ENCODE measurements at regions not wholly inside any gene's neighbourhood (a gene's known extent, or its start where the extent isn't known, plus 50 kb on each side); places are given as distances from the start of the nearest gene placed in this dataset.

DNA sequence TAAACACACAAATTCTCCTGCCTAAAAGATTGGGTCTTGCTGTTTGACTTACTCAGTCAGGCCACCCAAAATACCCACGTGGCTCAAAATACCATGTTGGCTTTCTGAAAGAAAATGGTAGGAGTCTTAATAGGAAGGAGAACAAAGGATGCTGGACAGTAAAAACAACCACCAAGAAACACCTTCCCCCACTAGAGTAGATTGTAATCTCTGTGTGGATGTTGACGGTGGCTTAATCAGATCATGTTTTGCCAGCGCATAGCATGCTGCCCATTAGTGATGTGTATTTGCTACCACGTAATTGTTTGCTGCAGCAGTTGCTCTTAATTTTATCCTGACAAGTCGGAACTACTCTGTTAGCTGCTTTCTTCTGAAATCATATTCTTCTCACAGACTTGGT lies 1229.3 kb upstream of the SLC10A2 start:
- Mint-ChIP-seq H3K36me3 (ENCODE audit: insufficient read depth) (no peaks in the 10 kb centered on the region), H3K27ac (ENCODE audit: low read depth) (no peak overlapping the region), H3K4me3 (no peak overlapping the region), H3K9me3 (peaks cover 15% of the 10 kb centered on the region), H3K4me1 (no peaks in the 10 kb centered on the region), H3K27me3 (no peaks in the 10 kb centered on the region)
- no peak for DNase-seq (ENCODE audit: low spot score in 2 of 2)
- ATAC-seq (replicated peaks; ENCODE audit: extremely low read depth, poor library complexity, severe bottlenecking) = no peak

DNA sequence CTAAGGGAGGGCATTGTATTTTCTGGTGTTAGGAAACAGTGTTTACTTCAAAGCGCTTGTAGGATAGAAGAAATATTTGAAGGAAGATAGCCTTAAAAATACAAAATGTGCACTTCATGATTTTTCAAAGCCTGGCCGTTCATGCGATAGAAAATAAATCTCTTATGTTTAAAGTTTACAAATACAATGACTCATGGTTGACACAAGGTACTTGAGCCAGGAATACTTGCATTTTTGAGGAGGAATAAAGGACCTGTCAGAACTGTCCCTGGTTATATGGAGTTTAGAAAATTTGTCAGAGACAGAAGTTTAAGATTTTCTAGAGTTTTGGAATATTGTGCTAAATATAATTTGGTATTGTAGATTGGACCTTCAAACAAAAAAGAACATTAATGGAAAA lies 1223.2 kb upstream of the SLC10A2 start:
- Mint-ChIP-seq H3K27ac (ENCODE audit: low read depth) (no peak overlapping the region), H3K4me1 (no peaks in the 10 kb centered on the region), H3K9me3 (peaks cover 21% of the 10 kb centered on the region), H3K36me3 (ENCODE audit: insufficient read depth) (no peaks in the 10 kb centered on the region), H3K4me3 (no peak overlapping the region), H3K27me3 (no peaks in the 10 kb centered on the region)
- ATAC-seq (replicated peaks; ENCODE audit: extremely low read depth, poor library complexity, severe bottlenecking) (no peak), DNase-seq (ENCODE audit: low spot score in 2 of 2) (no peak)

DNA sequence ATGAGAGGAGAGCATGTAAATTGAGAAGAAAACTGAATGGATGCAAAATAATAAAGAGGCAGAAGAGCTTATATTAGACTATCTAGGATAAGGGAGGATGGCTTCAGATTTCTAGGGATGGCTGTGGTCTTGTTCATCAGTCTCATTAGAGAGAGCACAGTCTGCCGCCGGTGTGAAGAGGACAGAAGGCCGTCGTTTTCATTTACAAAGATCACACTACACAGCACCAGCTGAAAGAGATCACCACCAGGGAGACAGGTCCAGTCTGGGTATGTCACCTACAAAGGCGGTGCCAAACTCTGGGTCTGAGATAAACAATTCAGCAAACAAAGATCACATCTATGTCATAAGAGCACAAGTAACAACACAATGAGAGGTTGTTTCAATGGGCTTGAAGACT lies 1222.3 kb upstream of the SLC10A2 start:
- Mint-ChIP-seq H3K27me3 (no peaks in the 10 kb centered on the region), H3K9me3 (peaks cover 21% of the 10 kb centered on the region), H3K27ac (ENCODE audit: low read depth) (no peak overlapping the region), H3K4me3 (no peak overlapping the region), H3K4me1 (no peaks in the 10 kb centered on the region), H3K36me3 (ENCODE audit: insufficient read depth) (no peaks in the 10 kb centered on the region)
- DNase-seq (ENCODE audit: low spot score in 2 of 2) (no peak), ATAC-seq (replicated peaks; ENCODE audit: extremely low read depth, poor library complexity, severe bottlenecking) (no peak)

DNA sequence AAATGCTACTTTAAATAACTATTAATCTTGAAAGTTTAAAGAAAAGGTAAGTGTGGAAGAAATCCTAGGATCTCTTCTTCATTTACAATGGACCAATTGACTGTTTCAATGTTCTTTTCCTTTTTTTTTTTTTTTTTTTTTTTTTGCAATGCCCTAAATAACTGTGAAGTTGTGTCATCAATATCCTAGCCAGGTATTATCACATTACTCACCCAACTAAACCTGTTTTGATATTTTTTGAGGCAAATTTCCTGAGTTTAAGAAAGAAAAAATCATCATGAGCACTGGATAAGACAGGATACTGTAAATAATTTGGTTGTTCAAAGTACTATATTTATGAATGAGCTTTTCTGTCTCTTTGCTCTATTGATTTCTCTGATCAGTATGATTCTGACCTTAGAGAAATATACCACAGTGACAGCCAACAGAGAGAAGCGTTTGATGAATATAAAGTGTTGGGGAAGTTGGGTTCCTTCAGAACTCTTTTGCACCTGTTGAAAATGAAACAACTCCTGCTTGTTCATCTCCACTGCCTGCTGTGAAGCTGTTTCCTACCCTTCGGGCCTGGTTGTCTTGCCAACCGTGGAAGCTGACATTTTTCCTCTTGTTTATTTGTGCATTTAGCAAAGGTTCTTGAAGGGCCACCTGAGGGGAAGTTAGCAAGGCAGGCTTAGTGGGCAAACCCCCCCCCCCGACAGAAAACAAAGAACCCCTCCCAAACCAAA lies 1220.5 kb upstream of the SLC10A2 start:
- Mint-ChIP-seq H3K4me3 (no peak overlapping the region), H3K27me3 (no peaks in the 10 kb centered on the region), H3K9me3 (peaks cover 13% of the 10 kb centered on the region), H3K27ac (ENCODE audit: low read depth) (no peak overlapping the region), H3K36me3 (ENCODE audit: insufficient read depth) (no peaks in the 10 kb centered on the region), H3K4me1 (no peaks in the 10 kb centered on the region)
- no peak for ATAC-seq (replicated peaks; ENCODE audit: extremely low read depth, poor library complexity, severe bottlenecking)
- DNase-seq (ENCODE audit: low spot score in 2 of 2) = no peak

DNA sequence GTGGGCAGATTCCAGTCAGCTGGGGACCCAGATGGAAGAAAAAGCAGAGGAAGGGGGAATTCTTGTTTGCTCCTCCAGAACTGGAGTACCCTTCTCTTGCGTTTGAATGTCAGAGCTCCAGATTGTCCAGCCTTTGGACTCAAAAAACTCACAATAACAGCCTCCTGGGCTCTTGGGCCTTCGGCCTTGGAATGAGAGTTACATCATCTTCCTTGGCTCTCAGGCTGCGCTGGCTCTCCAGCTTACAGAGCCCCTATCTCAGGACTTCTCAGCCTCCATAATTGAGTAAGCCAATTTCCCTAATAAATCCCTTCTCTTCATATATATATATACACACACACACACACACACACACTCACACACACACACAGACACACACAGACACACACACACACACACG lies 1215.7 kb upstream of the SLC10A2 start:
- no peaks in the 10 kb centered on the region for H3K4me1 Mint-ChIP-seq
- H3K27ac Mint-ChIP-seq (ENCODE audit: low read depth) = no peak overlapping the region
- no peak for ATAC-seq (replicated peaks; ENCODE audit: extremely low read depth, poor library complexity, severe bottlenecking)
- H3K27me3 Mint-ChIP-seq = no peaks in the 10 kb centered on the region
- DNase-seq (ENCODE audit: low spot score in 2 of 2) = no peak
- H3K4me3 Mint-ChIP-seq = no peak overlapping the region
- H3K9me3 Mint-ChIP-seq = peaks cover 13% of the 10 kb centered on the region
- H3K36me3 Mint-ChIP-seq (ENCODE audit: insufficient read depth) = no peaks in the 10 kb centered on the region

DNA sequence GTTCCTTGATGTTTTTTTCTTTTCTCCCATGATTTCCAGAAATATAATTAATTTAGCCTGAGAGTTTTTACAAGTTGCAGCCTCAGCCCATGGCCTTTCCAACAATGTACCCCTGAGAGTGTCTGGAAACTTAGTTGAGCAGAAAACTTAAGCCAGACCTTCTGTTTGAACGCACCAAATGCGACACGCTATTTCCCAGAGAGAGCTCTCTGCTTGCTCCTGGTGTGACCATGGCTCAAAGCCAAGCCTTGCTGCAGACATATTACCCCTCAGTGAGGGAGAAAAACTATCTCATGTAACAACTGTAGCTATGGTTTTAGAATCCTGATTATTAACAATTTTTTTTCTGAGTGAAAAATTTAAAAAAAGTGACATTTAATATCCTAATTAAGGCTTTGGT lies 1204.5 kb upstream of the SLC10A2 start:
- Mint-ChIP-seq H3K4me3 (no peak overlapping the region), H3K36me3 (ENCODE audit: insufficient read depth) (no peaks in the 10 kb centered on the region), H3K27ac (ENCODE audit: low read depth) (no peak overlapping the region), H3K4me1 (no peaks in the 10 kb centered on the region), H3K9me3 (peaks cover 18% of the 10 kb centered on the region), H3K27me3 (no peaks in the 10 kb centered on the region)
- DNase-seq (ENCODE audit: low spot score in 2 of 2) (no peak), ATAC-seq (replicated peaks; ENCODE audit: extremely low read depth, poor library complexity, severe bottlenecking) (no peak)

DNA sequence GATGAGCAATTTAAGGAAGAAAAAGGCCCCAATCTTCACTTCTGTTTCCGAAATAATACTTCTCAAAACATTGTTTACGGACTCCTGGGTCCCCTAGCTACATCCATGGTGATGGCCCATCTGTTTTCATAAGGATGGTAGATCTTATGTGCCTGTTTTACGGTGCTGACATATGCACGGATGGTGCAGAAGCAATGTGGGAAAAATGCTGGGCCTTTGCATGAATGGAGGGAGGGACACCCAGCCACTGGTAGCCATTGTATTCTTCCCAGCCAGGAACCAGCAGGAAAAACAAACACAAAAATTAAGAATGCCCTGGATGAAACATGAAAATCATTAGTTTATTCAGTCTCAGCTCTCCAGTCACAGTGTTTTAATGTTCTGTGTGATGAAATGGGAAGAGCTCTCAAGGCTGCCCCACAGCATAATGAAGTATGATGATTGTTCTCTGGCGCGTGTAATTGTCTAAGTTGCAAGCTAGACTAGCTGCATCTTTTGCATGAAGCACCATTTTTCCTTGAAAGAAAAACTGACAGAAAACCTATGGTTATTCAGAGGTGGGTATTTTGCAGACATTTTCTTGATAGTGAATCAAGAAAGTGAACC lies 1201.1 kb upstream of the SLC10A2 start:
- DNase-seq (ENCODE audit: low spot score in 2 of 2) = no peak
- no peak for ATAC-seq (replicated peaks; ENCODE audit: extremely low read depth, poor library complexity, severe bottlenecking)
- Mint-ChIP-seq H3K4me1 (no peaks in the 10 kb centered on the region), H3K27ac (ENCODE audit: low read depth) (no peak overlapping the region), H3K9me3 (peaks cover 17% of the 10 kb centered on the region), H3K36me3 (ENCODE audit: insufficient read depth) (no peaks in the 10 kb centered on the region), H3K27me3 (no peaks in the 10 kb centered on the region), H3K4me3 (no peak overlapping the region)

DNA sequence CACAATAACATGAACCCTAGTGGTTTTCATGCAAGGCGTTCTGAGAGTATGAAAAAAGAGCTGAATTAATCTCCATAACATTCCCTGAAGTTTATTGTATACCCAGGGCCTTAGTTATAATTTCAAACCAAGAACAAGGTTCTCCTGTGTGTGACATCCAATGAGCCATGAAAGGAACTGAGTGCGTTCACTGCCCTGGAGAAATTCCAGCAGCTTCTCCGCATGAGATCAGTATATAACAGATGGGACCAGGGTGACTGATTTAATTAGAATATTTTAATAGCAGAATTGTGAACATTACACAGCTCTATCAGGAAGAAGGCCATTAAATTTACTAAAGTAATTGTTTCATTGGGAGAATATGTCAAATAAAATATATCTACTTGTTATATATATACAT lies 1190.5 kb upstream of the SLC10A2 start:
- no peaks in the 10 kb centered on the region for H3K4me1 Mint-ChIP-seq
- no peaks in the 10 kb centered on the region for H3K27me3 Mint-ChIP-seq
- H3K9me3 Mint-ChIP-seq = peaks cover 25% of the 10 kb centered on the region
- H3K36me3 Mint-ChIP-seq (ENCODE audit: insufficient read depth) = peaks cover 2% of the 10 kb centered on the region
- DNase-seq (ENCODE audit: low spot score in 2 of 2) (no peak), ATAC-seq (replicated peaks; ENCODE audit: extremely low read depth, poor library complexity, severe bottlenecking) (no peak)
- H3K4me3 Mint-ChIP-seq = no peak overlapping the region
- no peak overlapping the region for H3K27ac Mint-ChIP-seq (ENCODE audit: low read depth)

DNA sequence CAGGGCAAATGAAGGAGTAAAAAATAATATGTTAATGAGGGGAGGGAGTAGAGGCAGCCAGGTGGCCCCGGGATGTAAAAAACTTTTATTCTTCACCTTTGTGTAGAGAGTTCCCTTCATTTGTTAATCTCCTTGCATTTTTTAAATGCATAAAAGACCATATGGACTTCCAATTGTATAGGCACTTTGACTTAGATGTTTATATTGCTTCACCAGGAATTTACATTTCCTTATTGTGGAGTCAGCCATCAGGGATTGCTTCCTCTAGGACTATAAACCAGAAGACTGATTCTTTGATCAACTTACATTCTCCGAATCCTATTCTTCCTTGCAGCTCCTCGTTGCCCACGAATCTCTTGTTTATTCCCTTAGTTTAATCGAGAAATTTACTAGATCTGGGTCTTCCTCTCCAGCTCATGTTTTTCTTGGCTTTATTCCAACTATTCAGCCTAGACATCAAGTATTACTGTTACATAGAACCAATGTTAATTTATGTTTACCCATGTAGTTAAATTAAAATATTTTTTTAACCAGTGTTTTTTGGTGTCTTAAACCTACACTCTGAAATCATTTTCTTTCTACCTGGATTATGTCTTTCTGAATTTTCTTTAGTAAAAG lies 1187.0 kb upstream of the SLC10A2 start:
- Mint-ChIP-seq H3K9me3 (peaks cover 29% of the 10 kb centered on the region), H3K27me3 (no peaks in the 10 kb centered on the region), H3K27ac (ENCODE audit: low read depth) (no peak overlapping the region), H3K4me3 (no peak overlapping the region), H3K36me3 (ENCODE audit: insufficient read depth) (peaks cover 2% of the 10 kb centered on the region), H3K4me1 (no peaks in the 10 kb centered on the region)
- DNase-seq (ENCODE audit: low spot score in 2 of 2) (no peak), ATAC-seq (replicated peaks; ENCODE audit: extremely low read depth, poor library complexity, severe bottlenecking) (no peak)

DNA sequence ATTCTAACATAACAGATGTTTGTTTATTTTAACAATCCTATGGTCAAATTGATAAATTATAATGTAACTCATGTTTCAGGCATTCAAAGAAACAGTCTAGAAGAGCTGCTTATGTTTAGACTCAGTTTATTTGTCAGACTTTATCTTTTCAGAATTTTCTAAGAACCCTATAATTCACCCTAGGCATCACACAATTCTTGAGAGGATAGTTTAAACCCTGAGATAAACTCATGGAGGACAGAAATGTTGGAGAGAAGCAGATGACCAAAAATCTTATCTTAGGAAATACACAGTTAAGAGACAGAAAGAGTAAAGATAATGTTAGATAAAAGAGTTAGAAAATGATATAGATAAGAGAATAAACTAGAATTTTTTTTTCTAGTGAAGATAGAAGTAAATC lies 1185.7 kb upstream of the SLC10A2 start:
- ATAC-seq (replicated peaks; ENCODE audit: extremely low read depth, poor library complexity, severe bottlenecking) (no peak), DNase-seq (ENCODE audit: low spot score in 2 of 2) (no peak)
- H3K27me3 Mint-ChIP-seq = no peaks in the 10 kb centered on the region
- H3K4me1 Mint-ChIP-seq = no peaks in the 10 kb centered on the region
- H3K27ac Mint-ChIP-seq (ENCODE audit: low read depth) = no peak overlapping the region
- peaks cover 25% of the 10 kb centered on the region for H3K9me3 Mint-ChIP-seq
- H3K36me3 Mint-ChIP-seq (ENCODE audit: insufficient read depth) = peaks cover 2% of the 10 kb centered on the region
- no peak overlapping the region for H3K4me3 Mint-ChIP-seq

DNA sequence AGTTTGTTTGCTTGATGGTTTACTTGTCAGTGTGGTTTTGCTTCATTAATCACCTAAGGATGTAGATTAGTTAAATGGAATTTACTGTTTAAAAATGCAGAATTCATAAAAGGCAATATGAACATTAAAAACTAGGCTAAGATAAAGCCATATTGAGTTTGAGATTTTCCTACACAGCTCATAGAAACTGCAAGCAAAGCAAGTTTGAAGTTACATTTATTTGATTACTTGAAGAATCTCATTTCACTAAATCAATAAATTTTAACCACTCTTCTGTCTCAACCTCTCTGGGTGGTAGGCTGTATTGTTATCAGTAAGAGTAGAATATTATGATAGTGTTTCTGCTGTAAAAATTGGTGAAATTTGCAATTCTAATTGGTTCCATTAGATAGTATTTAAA lies 1180.7 kb upstream of the SLC10A2 start:
- no peaks in the 10 kb centered on the region for H3K36me3 Mint-ChIP-seq (ENCODE audit: insufficient read depth)
- no peaks in the 10 kb centered on the region for H3K27me3 Mint-ChIP-seq
- H3K9me3 Mint-ChIP-seq = peaks cover 6% of the 10 kb centered on the region
- no peak for DNase-seq (ENCODE audit: low spot score in 2 of 2)
- H3K27ac Mint-ChIP-seq (ENCODE audit: low read depth) = no peak overlapping the region
- no peak overlapping the region for H3K4me3 Mint-ChIP-seq
- H3K4me1 Mint-ChIP-seq = no peaks in the 10 kb centered on the region
- no peak for ATAC-seq (replicated peaks; ENCODE audit: extremely low read depth, poor library complexity, severe bottlenecking)

DNA sequence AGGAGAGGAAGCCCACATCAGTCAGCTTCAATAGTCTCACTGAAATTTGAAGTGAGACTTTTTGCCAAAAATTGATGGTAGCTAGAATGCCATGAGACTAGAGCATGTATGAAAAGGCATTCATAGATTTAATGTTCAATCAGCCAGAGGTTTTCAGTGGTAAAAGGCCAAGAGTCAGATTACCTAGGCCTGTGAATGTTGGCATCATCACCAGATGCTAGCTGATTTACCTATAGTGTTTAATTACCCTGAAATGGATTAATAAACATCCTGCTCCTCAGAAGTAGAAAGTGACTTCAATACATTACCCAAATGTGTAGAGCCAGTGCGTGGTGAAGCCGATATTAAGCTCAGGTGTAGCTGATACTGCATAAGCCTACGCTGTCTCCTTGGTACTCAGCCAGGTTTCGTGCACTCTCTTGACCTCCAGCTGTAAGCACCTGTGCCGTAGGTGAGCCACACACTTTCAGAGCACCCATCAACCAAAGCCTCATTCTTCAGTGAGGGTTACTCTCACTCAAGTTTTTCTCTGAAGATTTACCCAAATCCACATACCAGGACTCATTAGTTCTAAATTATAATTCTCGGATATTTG lies 1140.3 kb upstream of the SLC10A2 start:
- no peak for ATAC-seq (replicated peaks; ENCODE audit: extremely low read depth, poor library complexity, severe bottlenecking)
- no peak overlapping the region for H3K27ac Mint-ChIP-seq (ENCODE audit: low read depth)
- H3K9me3 Mint-ChIP-seq = peaks cover 21% of the 10 kb centered on the region
- no peak for DNase-seq (ENCODE audit: low spot score in 2 of 2)
- H3K4me1 Mint-ChIP-seq = no peaks in the 10 kb centered on the region
- no peaks in the 10 kb centered on the region for H3K36me3 Mint-ChIP-seq (ENCODE audit: insufficient read depth)
- no peaks in the 10 kb centered on the region for H3K27me3 Mint-ChIP-seq
- no peak overlapping the region for H3K4me3 Mint-ChIP-seq

DNA sequence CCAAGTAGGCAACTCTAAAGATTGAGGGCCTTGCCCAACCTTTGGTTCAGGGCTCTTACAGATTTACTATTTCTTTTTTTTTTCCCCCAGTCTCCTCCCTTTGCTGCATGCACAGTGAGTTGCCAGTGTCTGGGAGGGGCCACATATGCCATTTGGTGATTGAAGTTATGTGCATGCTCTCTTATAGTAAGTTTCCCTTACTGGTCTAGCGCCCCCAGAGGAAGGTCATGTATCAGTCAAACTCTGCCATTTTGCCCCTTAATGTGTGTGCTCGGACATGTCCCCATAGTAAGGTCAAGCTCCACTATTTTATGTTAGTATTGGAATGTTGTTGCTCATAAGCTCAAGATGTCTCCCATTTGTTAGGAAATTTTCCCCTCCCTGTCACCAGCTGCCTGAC lies 1138.0 kb upstream of the SLC10A2 start:
- Mint-ChIP-seq H3K36me3 (ENCODE audit: insufficient read depth) (no peaks in the 10 kb centered on the region), H3K9me3 (peaks cover 21% of the 10 kb centered on the region), H3K27ac (ENCODE audit: low read depth) (no peak overlapping the region)

More for the DNA sequence above, 1138.0 kb upstream of the SLC10A2 start:
- no peaks in the 10 kb centered on the region for H3K4me1 Mint-ChIP-seq
- ATAC-seq (replicated peaks; ENCODE audit: extremely low read depth, poor library complexity, severe bottlenecking) (no peak), DNase-seq (ENCODE audit: low spot score in 2 of 2) (no peak)
- no peaks in the 10 kb centered on the region for H3K27me3 Mint-ChIP-seq
- H3K4me3 Mint-ChIP-seq = no peak overlapping the region

All from central memory CD8-positive, alpha-beta T cell (primary cell).